ENCODE measurements at regions not wholly inside any gene's neighbourhood (a gene's known extent, or its start where the extent isn't known, plus 50 kb on each side); places are given as distances from the start of the nearest gene placed in this dataset.

GRCh38 chr20:40931410-40932044 is 97.1 kb upstream of the TOP1 start:
- TF ChIP-seq CTCF (IDR thresholded peaks at IDR 0.05; ENCODE audit: low read depth, low read length, poor library complexity, severe bottlenecking) (no peak), EZH2phosphoT487 (IDR thresholded peaks at IDR 0.05; ENCODE audit: borderline replicate concordance, low read length) (no peak)
